ENCODE measurements at regions not wholly inside any gene's neighbourhood (a gene's known extent, or its start where the extent isn't known, plus 50 kb on each side); places are given as distances from the start of the nearest gene placed in this dataset.

DNA sequence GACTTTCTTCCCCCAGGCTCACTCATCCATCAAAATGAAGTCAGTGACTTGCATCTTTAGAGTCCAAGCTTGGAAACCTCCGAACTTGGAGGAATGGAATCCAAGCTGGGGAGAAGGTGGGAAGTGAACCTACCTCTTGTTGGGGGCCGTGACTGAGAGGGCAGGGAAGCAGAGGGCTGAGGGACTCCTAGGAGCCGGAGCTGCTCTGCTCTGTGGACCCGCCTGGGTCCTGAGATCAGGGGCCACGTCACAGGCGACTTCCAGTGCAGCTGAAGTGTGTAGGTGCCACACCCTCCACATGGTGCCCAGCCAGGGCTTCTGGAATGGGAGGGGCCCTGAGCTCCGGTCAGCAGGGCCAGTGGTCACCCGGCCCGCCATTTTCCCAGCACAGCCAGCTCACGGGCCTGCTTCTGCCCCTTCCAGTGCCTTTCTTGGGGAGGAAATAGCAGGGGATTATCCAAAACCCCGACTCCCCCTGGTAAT lies 63.4 kb upstream of the OTOS start:
- TF ChIP-seq JUND (IDR thresholded peaks at IDR 0.05; ENCODE audit: low read depth, low read length), result no peak
- no peak for TF ChIP-seq POLR2AphosphoS5 (IDR thresholded peaks at IDR 0.05; ENCODE audit: low read length)
- no peak for TF ChIP-seq NFYB (IDR thresholded peaks at IDR 0.05; ENCODE audit: insufficient read depth, low read depth, low read length)
- TF ChIP-seq, protein P1, sequence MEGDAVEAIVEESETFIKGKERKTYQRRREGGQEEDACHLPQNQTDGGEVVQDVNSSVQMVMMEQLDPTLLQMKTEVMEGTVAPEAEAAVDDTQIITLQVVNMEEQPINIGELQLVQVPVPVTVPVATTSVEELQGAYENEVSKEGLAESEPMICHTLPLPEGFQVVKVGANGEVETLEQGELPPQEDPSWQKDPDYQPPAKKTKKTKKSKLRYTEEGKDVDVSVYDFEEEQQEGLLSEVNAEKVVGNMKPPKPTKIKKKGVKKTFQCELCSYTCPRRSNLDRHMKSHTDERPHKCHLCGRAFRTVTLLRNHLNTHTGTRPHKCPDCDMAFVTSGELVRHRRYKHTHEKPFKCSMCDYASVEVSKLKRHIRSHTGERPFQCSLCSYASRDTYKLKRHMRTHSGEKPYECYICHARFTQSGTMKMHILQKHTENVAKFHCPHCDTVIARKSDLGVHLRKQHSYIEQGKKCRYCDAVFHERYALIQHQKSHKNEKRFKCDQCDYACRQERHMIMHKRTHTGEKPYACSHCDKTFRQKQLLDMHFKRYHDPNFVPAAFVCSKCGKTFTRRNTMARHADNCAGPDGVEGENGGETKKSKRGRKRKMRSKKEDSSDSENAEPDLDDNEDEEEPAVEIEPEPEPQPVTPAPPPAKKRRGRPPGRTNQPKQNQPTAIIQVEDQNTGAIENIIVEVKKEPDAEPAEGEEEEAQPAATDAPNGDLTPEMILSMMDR (IDR thresholded peaks at IDR 0.05 in 2 of 3, conservative IDR thresholded peaks at IDR 0.05 in 1 of 3; ENCODE audit: control insufficient read depth in 2 of 3, extremely low read depth in 1 of 3, insufficient read depth in 1 of 3, low read depth in 3 of 3, low read length in 3 of 3), result no peak
- no peak for TF ChIP-seq POLR2A (IDR thresholded peaks at IDR 0.05; ENCODE audit: low read depth, low read length)
- TF ChIP-seq, protein P2, sequence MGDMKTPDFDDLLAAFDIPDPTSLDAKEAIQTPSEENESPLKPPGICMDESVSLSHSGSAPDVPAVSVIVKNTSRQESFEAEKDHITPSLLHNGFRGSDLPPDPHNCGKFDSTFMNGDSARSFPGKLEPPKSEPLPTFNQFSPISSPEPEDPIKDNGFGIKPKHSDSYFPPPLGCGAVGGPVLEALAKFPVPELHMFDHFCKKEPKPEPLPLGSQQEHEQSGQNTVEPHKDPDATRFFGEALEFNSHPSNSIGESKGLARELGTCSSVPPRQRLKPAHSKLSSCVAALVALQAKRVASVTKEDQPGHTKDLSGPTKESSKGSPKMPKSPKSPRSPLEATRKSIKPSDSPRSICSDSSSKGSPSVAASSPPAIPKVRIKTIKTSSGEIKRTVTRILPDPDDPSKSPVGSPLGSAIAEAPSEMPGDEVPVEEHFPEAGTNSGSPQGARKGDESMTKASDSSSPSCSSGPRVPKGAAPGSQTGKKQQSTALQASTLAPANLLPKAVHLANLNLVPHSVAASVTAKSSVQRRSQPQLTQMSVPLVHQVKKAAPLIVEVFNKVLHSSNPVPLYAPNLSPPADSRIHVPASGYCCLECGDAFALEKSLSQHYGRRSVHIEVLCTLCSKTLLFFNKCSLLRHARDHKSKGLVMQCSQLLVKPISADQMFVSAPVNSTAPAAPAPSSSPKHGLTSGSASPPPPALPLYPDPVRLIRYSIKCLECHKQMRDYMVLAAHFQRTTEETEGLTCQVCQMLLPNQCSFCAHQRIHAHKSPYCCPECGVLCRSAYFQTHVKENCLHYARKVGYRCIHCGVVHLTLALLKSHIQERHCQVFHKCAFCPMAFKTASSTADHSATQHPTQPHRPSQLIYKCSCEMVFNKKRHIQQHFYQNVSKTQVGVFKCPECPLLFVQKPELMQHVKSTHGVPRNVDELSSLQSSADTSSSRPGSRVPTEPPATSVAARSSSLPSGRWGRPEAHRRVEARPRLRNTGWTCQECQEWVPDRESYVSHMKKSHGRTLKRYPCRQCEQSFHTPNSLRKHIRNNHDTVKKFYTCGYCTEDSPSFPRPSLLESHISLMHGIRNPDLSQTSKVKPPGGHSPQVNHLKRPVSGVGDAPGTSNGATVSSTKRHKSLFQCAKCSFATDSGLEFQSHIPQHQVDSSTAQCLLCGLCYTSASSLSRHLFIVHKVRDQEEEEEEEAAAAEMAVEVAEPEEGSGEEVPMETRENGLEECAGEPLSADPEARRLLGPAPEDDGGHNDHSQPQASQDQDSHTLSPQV (IDR thresholded peaks at IDR 0.05), result no peak
- no peak for TF ChIP-seq TBL1XR1 (IDR thresholded peaks at IDR 0.05; ENCODE audit: low read depth, low read length)
- no peak for TF ChIP-seq TCF12 (IDR thresholded peaks at IDR 0.05; ENCODE audit: low read depth, low read length)
- no peak for TF ChIP-seq PML (IDR thresholded peaks at IDR 0.05; ENCODE audit: low read length)
- TF ChIP-seq NR2C2 (IDR thresholded peaks at IDR 0.05; ENCODE audit: borderline replicate concordance, control insufficient read depth, insufficient read length, low read depth), result no peak

All from GM12878 (cell line).